ENCODE measurements at regions not wholly inside any gene's neighbourhood (a gene's known extent, or its start where the extent isn't known, plus 50 kb on each side); places are given as distances from the start of the nearest gene placed in this dataset.

- ChIA-PET POLR2A (no interaction called here), CTCF (ENCODE audit: low intra/inter-chr PET ratio) (no interaction called here)
- Histone ChIP-seq H3K4me1 (replicated peaks in 1 of 2; ENCODE audit: control insufficient read depth in 2 of 2, insufficient read depth in 2 of 2, low read length in 2 of 2) (peaks cover 0 to 8% of the 10 kb centered on the region in 2 experiments; a peak in 1 of 5 replicates), H3K9ac (ENCODE audit: insufficient read depth in 1 of 2, low read depth in 2 of 2, low read length in 2 of 2) (peak overlapping the region in 1 of 2 experiments; percentile 42; a peak in 1 of 4 replicates), H3K27me3 (ENCODE audit: control insufficient read depth in 2 of 2, insufficient read depth in 2 of 2, low read length in 2 of 2) (no peaks in the 10 kb centered on the region), H3K4me2 (ENCODE audit: insufficient read depth, low read length) (peak overlapping the region; percentile 70), H3K9me1 (ENCODE audit: control insufficient read depth, insufficient read depth, low read length) (no peaks in the 10 kb centered on the region), H3K9me3 (replicated peaks; ENCODE audit: control insufficient read depth, insufficient read depth, low read depth, low read length) (no peaks in the 10 kb centered on the region), H3K79me2 (ENCODE audit: control insufficient read depth, insufficient read depth, low read length) (no peaks in the 10 kb centered on the region), H3K36me3 (ENCODE audit: control insufficient read depth, insufficient read depth, low read length) (no peaks in the 10 kb centered on the region), H4K20me1 (replicated peaks; ENCODE audit: control insufficient read depth, insufficient read depth, low read length) (no peaks in the 10 kb centered on the region), H3K4me3 (peak overlapping the region; percentile 42), H3K27ac (ENCODE audit: extremely low read depth, low read depth, low read length) (peak overlapping the region; percentile 56; the same call in 2 of the 3 replicates), H2AFZ (ENCODE audit: low read depth, low read length) (peak overlapping the region; percentile 78)
- peak; percentile 84 for FAIRE-seq
- ATAC-seq = peak; percentile 99
- no TSS peak for BruUV-seq (replicated peaks)
- WGBS (ENCODE audit: insufficient coverage, low coverage, missing lambda C conversion rate) = 8% methylated on average over 41 of the region's 51 CpGs
- intact Hi-C loops (cut with micrococcal nuclease) (no loop called here), in situ Hi-C loops (cut with MboI) (loop anchor here (5.0 kb wide), 1 partner anchor 364 kb away; no protein-coding TSS in a partner anchor)
- peak; percentile 80 to 86 (median 83) for DNase-seq (ENCODE audit: extremely low read depth in 1 of 4, low spot score in 3 of 4)
- TF ChIP-seq TRIM24 (IDR thresholded peaks at IDR 0.05) = no peak
- TF ChIP-seq ZNF431 (CRISPR knock-in tag; IDR thresholded peaks at IDR 0.05) = no peak
- no peak for TF ChIP-seq ZNF23 (CRISPR knock-in tag; IDR thresholded peaks at IDR 0.05)
- TF ChIP-seq CHD2 (IDR thresholded peaks at IDR 0.05; ENCODE audit: low read depth, low read length) = no peak
- no peak for TF ChIP-seq SMARCC2 (IDR thresholded peaks at IDR 0.05; ENCODE audit: low read depth)
- TF ChIP-seq POLR2AphosphoS5 (IDR thresholded peaks at IDR 0.05; ENCODE audit: control insufficient read depth, insufficient read depth, low read depth, low read length) = no peak
- no peak for TF ChIP-seq TCF7 (IDR thresholded peaks at IDR 0.05; ENCODE audit: borderline replicate concordance)
- no peak for TF ChIP-seq TAL1 (IDR thresholded peaks at IDR 0.05)
- no peak for TF ChIP-seq YBX1 (IDR thresholded peaks at IDR 0.05)
- no peak for TF ChIP-seq MYNN (IDR thresholded peaks at IDR 0.05)
- no peak for TF ChIP-seq MYNN (CRISPR knock-in tag; IDR thresholded peaks at IDR 0.05)
- no peak for TF ChIP-seq ZNF184 (CRISPR knock-in tag; IDR thresholded peaks at IDR 0.05)
- TF ChIP-seq HOXB6 (CRISPR knock-in tag; IDR thresholded peaks at IDR 0.05; ENCODE audit: borderline replicate concordance) = no peak
Observed at GRCh38 chr16:35506018-35506897, 2046.8 kb downstream of the TP53TG3F start.

Data from K562 (cell line).